ENCODE measurements at regions not wholly inside any gene's neighbourhood (a gene's known extent, or its start where the extent isn't known, plus 50 kb on each side); places are given as distances from the start of the nearest gene placed in this dataset.

GRCh38 chr21:34217263-34217662, 143.9 kb downstream of the MRPS6 start:
- POLR2A ChIA-PET, result no interaction called here

More at GRCh38 chr21:34217263-34217662, 143.9 kb downstream of the MRPS6 start:
- ATAC-seq (no peak), DNase-seq (ENCODE audit: low spot score) (no peak), FAIRE-seq (no peak)
- Histone ChIP-seq H4K20me1 (ENCODE audit: insufficient read depth, low read length) (no peaks in the 10 kb centered on the region), H3K36me3 (replicated peaks in 1 of 2; ENCODE audit: control insufficient read depth in 1 of 2, insufficient read depth in 2 of 2, low read length in 2 of 2) (no peaks in the 10 kb centered on the region), H2AFZ (ENCODE audit: low read length) (no peak overlapping the region), H3K9me3 (ENCODE audit: low read length) (peaks cover 11% of the 10 kb centered on the region), H3K4me2 (ENCODE audit: low read depth, low read length) (no peak overlapping the region), H3K9ac (ENCODE audit: insufficient read depth, low read depth, low read length) (no peak overlapping the region), H3K27ac (ENCODE audit: extremely low read length, insufficient read depth, low read length) (no peak overlapping the region), H3K79me2 (ENCODE audit: insufficient read depth, low read length) (no peaks in the 10 kb centered on the region), H3K4me1 (ENCODE audit: insufficient read depth, low read length) (peaks cover 25% of the 10 kb centered on the region), H3K4me3 (replicated peaks in 1 of 3; ENCODE audit: insufficient read depth in 1 of 3, low read depth in 2 of 3, low read length in 3 of 3) (no peak overlapping the region), H3K27me3 (ENCODE audit: control insufficient read depth in 1 of 2, insufficient read depth in 2 of 2, low read length in 2 of 2) (peaks cover 0 to 12% of the 10 kb centered on the region in 2 experiments; a peak in 2 of 5 replicates)
- no TSS peak for BruUV-seq (replicated peaks)
- TF ChIP-seq, protein P1, sequence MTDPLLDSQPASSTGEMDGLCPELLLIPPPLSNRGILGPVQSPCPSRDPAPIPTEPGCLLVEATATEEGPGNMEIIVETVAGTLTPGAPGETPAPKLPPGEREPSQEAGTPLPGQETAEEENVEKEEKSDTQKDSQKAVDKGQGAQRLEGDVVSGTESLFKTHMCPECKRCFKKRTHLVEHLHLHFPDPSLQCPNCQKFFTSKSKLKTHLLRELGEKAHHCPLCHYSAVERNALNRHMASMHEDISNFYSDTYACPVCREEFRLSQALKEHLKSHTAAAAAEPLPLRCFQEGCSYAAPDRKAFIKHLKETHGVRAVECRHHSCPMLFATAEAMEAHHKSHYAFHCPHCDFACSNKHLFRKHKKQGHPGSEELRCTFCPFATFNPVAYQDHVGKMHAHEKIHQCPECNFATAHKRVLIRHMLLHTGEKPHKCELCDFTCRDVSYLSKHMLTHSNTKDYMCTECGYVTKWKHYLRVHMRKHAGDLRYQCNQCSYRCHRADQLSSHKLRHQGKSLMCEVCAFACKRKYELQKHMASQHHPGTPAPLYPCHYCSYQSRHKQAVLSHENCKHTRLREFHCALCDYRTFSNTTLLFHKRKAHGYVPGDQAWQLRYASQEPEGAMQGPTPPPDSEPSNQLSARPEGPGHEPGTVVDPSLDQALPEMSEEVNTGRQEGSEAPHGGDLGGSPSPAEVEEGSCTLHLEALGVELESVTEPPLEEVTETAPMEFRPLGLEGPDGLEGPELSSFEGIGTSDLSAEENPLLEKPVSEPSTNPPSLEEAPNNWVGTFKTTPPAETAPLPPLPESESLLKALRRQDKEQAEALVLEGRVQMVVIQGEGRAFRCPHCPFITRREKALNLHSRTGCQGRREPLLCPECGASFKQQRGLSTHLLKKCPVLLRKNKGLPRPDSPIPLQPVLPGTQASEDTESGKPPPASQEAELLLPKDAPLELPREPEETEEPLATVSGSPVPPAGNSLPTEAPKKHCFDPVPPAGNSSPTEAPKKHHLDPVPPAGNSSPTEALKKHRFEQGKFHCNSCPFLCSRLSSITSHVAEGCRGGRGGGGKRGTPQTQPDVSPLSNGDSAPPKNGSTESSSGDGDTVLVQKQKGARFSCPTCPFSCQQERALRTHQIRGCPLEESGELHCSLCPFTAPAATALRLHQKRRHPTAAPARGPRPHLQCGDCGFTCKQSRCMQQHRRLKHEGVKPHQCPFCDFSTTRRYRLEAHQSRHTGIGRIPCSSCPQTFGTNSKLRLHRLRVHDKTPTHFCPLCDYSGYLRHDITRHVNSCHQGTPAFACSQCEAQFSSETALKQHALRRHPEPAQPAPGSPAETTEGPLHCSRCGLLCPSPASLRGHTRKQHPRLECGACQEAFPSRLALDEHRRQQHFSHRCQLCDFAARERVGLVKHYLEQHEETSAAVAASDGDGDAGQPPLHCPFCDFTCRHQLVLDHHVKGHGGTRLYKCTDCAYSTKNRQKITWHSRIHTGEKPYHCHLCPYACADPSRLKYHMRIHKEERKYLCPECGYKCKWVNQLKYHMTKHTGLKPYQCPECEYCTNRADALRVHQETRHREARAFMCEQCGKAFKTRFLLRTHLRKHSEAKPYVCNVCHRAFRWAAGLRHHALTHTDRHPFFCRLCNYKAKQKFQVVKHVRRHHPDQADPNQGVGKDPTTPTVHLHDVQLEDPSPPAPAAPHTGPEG (CRISPR knock-in tag; IDR thresholded peaks at IDR 0.05), result no peak
- TF ChIP-seq CBX2 (IDR thresholded peaks at IDR 0.05; ENCODE audit: low read depth, low read length), result no peak
- no peak for TF ChIP-seq CBX2 (CRISPR knock-in tag; IDR thresholded peaks at IDR 0.05; ENCODE audit: low read depth)
- TF ChIP-seq ARID5B (CRISPR knock-in tag; IDR thresholded peaks at IDR 0.05), result no peak
- no peak for TF ChIP-seq ZNF260 (CRISPR knock-in tag; IDR thresholded peaks at IDR 0.05; ENCODE audit: borderline replicate concordance, low read depth)
- no peak for TF ChIP-seq ELF4 (CRISPR knock-in tag; IDR thresholded peaks at IDR 0.05; ENCODE audit: borderline replicate concordance)
- TF ChIP-seq ZNF337 (CRISPR knock-in tag; IDR thresholded peaks at IDR 0.05; ENCODE audit: borderline replicate concordance, low read depth), result no peak
- no peak for TF ChIP-seq AHR (CRISPR knock-in tag; IDR thresholded peaks at IDR 0.05)
- no peak for TF ChIP-seq TOE1 (CRISPR knock-in tag; IDR thresholded peaks at IDR 0.05)
- no peak for TF ChIP-seq ZEB1 (IDR thresholded peaks at IDR 0.05; ENCODE audit: insufficient replicate concordance, low read depth)
- no peak for TF ChIP-seq CENPT (CRISPR knock-in tag; IDR thresholded peaks at IDR 0.05; ENCODE audit: low read depth)
- TF ChIP-seq HDAC2 (CRISPR knock-in tag; IDR thresholded peaks at IDR 0.05), result no peak
- TF ChIP-seq ZFP37 (CRISPR knock-in tag; IDR thresholded peaks at IDR 0.05; ENCODE audit: borderline replicate concordance), result no peak
- CTCF ChIA-PET (ENCODE audit: low intra/inter-chr PET ratio, low total read pairs), result no interaction called here
- 29% methylated on average over 3 of the region's 3 CpGs for WGBS (ENCODE audit: low lambda C conversion rate)
- intact Hi-C loops (cut with micrococcal nuclease; ENCODE audit: unreplicated experiment), result no loop called here
- in situ Hi-C loops (cut with HindIII; ENCODE audit: extremely low pct_ligation_motif_present, low pct_unique_long_range_greater_than_20kb), result no loop called here

All from HepG2 (cell line).